Stimulated activated naive CD8-positive, alpha-beta T cell treated with anti-CD3 and anti-CD28 coated beads, Interleukin-15, amount 100 ng/mL, for 72 hours (primary cell): ENCODE measurements at regions not wholly inside any gene's neighbourhood (a gene's known extent, or its start where the extent isn't known, plus 50 kb on each side); places are given as distances from the start of the nearest gene placed in this dataset.
"Not testable (repeated sequence)": the region's sequence is repeated elsewhere in the genome, so short reads cannot be mapped to it uniquely, and the experiment has no call there.

Experiments
- ATAC-seq: fragments of 150-1000 bp; cut with Tn5 transposase; 2 replicates; pipeline ENCODE4 v1.10.0; 2021; ENCODE audit warnings: mild to moderate bottlenecking, moderate library complexity
- DNase-seq, 2 donors: peaks; one replicate each; pipeline ENCODE4 v3.0.0; 2021 to 2022
- H3K27ac Mint-ChIP-seq, 2 donors: one replicate each; pipeline ENCODE4 v1.8.0; 2022; ENCODE audit warnings: mild to moderate bottlenecking in 2 of 2, mixed read lengths in 2 of 2, moderate library complexity in 2 of 2
- H3K27me3 Mint-ChIP-seq: one replicate; pipeline ENCODE4 v1.8.0; 2022; ENCODE audit warnings: mixed read lengths
- H3K4me1 Mint-ChIP-seq: one replicate; pipeline ENCODE4 v1.8.0; 2022; ENCODE audit warnings: mild to moderate bottlenecking, mixed read lengths
- H3K4me3 Mint-ChIP-seq, 2 donors: one replicate each; pipeline ENCODE4 v1.8.0; 2022; ENCODE audit warnings: mild to moderate bottlenecking in 2 of 2, mixed read lengths in 2 of 2, moderate library complexity in 1 of 2
- H3K9me3 Mint-ChIP-seq, 2 donors: one replicate each; pipeline ENCODE4 v1.8.0; 2022; ENCODE audit warnings: mixed read lengths in 2 of 2

DNA sequence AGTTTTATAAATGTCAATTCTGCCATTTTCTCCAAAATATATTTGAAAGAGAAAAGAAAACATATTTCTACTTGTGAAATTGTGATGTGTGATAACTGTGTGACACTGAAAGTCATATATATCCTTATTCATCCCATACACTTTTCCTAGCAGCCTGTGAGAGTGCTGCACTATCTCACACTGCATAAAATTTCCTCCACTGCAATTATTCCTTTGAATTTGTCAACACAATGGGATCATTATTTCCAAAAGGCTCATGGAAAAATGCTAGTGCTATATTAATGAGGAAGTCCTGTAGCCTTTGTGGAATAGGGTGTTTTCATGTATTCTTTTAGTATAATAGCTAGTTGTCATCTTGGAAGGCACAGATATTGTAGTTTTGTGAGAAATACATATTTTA, 504.1 kb downstream of the RPL10L start:
- H3K27ac Mint-ChIP-seq, result no peak overlapping the region
- no peaks in the 10 kb centered on the region for H3K27me3 Mint-ChIP-seq
- DNase-seq (no peak), ATAC-seq (no peak)
- peaks cover 28 to 30% of the 10 kb centered on the region in 2 donors for H3K9me3 Mint-ChIP-seq
- no peaks in the 10 kb centered on the region for H3K4me1 Mint-ChIP-seq
- H3K4me3 Mint-ChIP-seq, result no peak overlapping the region

- H3K4me1 Mint-ChIP-seq, result no peaks in the 10 kb centered on the region
- H3K9me3 Mint-ChIP-seq, result peaks cover 28 to 30% of the 10 kb centered on the region in 2 donors
- no peak overlapping the region for H3K27ac Mint-ChIP-seq
- H3K27me3 Mint-ChIP-seq, result no peaks in the 10 kb centered on the region
- no peak for DNase-seq
- H3K4me3 Mint-ChIP-seq, result no peak overlapping the region
- ATAC-seq, result no peak
These were observed 504.6 kb downstream of the RPL10L start for GRCh38 chr14:46147024-46147423.

- DNase-seq, result no peak
These were observed 511.1 kb downstream of the RPL10L start for GRCh38 chr14:46140445-46140844.

DNA sequence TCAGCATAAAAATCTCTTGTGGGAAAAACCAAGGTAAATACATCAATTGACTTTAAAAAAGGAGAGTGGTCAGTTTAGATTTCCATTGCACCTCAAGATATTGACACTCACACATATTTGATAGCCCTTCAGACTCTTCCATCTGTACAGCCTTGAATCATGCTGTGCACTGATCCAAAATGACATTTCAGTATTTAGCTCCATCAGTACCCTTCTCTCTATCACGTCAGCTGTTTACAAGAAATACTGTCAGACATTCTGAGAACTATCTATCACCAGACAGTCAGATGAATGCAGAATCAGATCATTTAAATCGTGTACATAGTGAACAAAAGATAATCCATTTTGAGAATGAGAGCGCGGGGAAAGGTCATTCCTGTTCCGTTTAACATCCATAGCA, 511.9 kb downstream of the RPL10L start:
- ATAC-seq (no peak), DNase-seq (no peak)
- Mint-ChIP-seq H3K4me3 (no peak overlapping the region), H3K27ac (no peak overlapping the region), H3K9me3 (peaks cover 18 to 19% of the 10 kb centered on the region in 2 donors), H3K4me1 (no peaks in the 10 kb centered on the region), H3K27me3 (no peaks in the 10 kb centered on the region)

More at GRCh38 chr14:46140445-46140844, 511.1 kb downstream of the RPL10L start:
- Mint-ChIP-seq H3K27me3 (no peaks in the 10 kb centered on the region), H3K9me3 (peaks cover 11 to 19% of the 10 kb centered on the region in 2 donors), H3K4me1 (no peaks in the 10 kb centered on the region), H3K27ac (no peak overlapping the region), H3K4me3 (no peak overlapping the region)
- no peak for ATAC-seq

GRCh38 chr14:46137786-46138185, 513.8 kb downstream of the RPL10L start:
- H3K27ac Mint-ChIP-seq, result no peak overlapping the region
- H3K27me3 Mint-ChIP-seq, result no peaks in the 10 kb centered on the region
- ATAC-seq, result no peak
- DNase-seq, result no peak
- peaks cover 17 to 26% of the 10 kb centered on the region in 2 donors for H3K9me3 Mint-ChIP-seq
- no peak overlapping the region for H3K4me3 Mint-ChIP-seq
- no peaks in the 10 kb centered on the region for H3K4me1 Mint-ChIP-seq

DNA sequence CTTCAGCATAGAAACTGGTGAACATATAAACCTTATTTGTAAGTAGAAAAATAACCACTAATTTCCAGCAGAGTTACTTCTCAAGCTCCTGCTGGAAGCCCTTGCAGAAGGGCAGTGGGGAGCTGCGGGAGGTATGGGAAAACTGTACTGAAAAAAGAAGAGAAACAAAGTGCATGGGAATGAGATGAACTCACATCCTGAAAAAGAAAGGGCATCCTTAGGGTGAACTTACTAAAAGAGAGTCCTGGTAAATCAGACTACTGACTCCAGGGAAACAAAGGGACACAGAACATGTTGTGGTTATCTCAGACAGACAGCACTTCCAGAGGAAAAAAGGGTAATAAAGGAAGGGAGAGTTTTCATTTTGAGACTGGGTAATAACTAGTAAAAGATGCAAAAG, 515.1 kb downstream of the RPL10L start:
- ATAC-seq (no peak), DNase-seq (no peak)
- H3K9me3 Mint-ChIP-seq, result peaks cover 17 to 26% of the 10 kb centered on the region in 2 donors
- H3K27me3 Mint-ChIP-seq, result no peaks in the 10 kb centered on the region
- H3K4me1 Mint-ChIP-seq, result no peaks in the 10 kb centered on the region
- no peak overlapping the region for H3K27ac Mint-ChIP-seq
- H3K4me3 Mint-ChIP-seq, result no peak overlapping the region

GRCh38 chr14:46108228-46108627, 543.4 kb downstream of the RPL10L start:
- DNase-seq (no peak), ATAC-seq (no peak)
- Mint-ChIP-seq H3K27me3 (no peaks in the 10 kb centered on the region), H3K27ac (no peak overlapping the region), H3K9me3 (peaks cover 15 to 36% of the 10 kb centered on the region in 2 donors), H3K4me1 (no peaks in the 10 kb centered on the region), H3K4me3 (no peak overlapping the region)

DNA sequence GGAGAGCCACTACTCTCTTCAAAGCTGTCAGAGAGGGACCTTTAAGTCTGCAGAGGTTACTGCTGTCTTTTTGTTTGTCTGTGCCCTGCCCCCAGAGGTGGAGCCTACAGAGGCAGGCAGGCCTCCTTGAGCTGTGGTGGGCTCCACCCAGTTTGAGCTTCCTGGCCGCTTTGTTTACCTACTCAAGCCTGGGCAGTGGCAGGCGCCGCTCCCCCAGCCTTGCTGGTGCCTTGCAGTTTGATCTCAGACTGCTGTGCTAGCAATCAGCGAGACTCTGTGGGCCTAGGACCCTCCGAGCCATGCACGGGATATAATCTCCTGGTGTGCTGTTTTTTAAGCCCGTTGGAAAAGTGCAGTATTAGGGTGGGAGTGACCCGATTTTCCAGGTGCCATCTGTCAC, 550.7 kb downstream of the RPL10L start:
- H3K4me3 Mint-ChIP-seq, H3K27me3 Mint-ChIP-seq, H3K9me3 Mint-ChIP-seq, DNase-seq, ATAC-seq, H3K4me1 Mint-ChIP-seq, H3K27ac Mint-ChIP-seq: not testable (repeated sequence)

DNA sequence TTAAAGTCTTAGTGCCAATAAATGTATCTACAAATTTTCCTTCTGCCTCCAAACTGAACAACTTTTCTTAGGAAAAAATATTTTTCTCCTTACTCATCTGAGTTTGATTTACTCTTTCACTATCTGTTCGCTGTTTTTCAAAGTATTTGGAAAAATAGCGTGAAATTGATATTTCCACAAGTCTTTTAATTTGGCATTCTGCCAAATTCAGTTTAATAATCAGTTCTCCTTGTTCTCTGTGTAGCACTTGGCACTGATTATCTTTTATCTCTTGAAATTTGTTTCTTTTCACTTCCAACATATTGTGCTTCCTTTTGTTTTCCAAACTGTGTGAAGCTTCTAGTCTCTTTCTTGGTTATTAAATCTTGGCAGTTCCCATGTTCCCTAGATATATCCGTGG, 559.8 kb downstream of the RPL10L start:
- Mint-ChIP-seq H3K27me3 (no peaks in the 10 kb centered on the region), H3K4me3 (no peak overlapping the region), H3K27ac (no peak overlapping the region), H3K4me1 (no peaks in the 10 kb centered on the region), H3K9me3 (peaks cover 1 to 9% of the 10 kb centered on the region in 2 donors)
- DNase-seq (no peak), ATAC-seq (no peak)

DNA sequence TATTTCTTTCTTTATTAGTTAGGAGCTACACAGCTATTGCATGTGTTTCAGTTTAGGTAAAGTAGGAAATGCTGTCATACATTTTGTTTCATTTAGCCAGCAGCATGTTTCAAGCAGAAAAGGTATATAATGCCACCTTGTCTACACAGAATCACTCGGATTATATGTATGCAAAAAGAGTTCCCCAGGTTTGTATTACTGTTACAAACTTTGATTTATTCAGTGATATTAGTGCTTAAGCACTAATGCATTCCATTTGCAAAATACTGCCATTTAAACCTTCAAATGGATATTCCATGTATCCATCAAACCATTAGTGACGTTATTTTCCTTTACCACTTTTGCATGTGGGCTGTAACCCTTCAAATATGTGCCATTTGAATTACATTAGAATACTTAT, 564.0 kb downstream of the RPL10L start:
- no peak overlapping the region for H3K4me3 Mint-ChIP-seq

DNA sequence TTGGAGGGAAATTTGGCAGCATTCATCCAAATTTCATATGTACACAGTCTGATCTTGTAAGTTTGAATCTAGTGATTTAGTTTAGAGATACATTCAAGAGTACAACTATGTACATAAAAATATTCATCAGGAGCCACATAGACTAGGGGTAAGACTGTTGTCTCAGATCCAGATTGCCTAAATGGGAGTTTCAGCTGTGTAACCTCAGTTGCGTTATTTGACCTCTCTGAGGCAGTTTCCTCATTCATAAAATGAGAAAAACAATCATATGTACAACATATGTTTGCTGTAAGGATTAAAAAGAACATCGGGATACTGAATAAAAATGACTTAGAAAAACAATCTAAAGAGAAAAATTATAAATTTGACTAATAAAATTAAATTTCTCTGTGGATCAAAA, 577.5 kb downstream of the RPL10L start:
- no peaks in the 10 kb centered on the region for H3K27me3 Mint-ChIP-seq
- DNase-seq, result no peak
- H3K9me3 Mint-ChIP-seq, result peaks cover 0 to 7% of the 10 kb centered on the region in 2 donors

More for the DNA sequence above, 564.0 kb downstream of the RPL10L start:
- H3K4me1 Mint-ChIP-seq, result no peaks in the 10 kb centered on the region
- H3K27me3 Mint-ChIP-seq, result no peaks in the 10 kb centered on the region
- DNase-seq (no peak), ATAC-seq (no peak)
- H3K9me3 Mint-ChIP-seq, result peaks cover 6 to 11% of the 10 kb centered on the region in 2 donors
- H3K27ac Mint-ChIP-seq, result no peak overlapping the region

GRCh38 chr14:46063872-46064271, 587.7 kb downstream of the RPL10L start:
- Mint-ChIP-seq H3K27me3 (no peaks in the 10 kb centered on the region), H3K4me1 (no peaks in the 10 kb centered on the region), H3K4me3 (no peak overlapping the region), H3K9me3 (peaks cover 0 to 18% of the 10 kb centered on the region in 2 donors), H3K27ac (no peak overlapping the region)
- ATAC-seq (no peak), DNase-seq (no peak)

More for the DNA sequence above, 577.5 kb downstream of the RPL10L start:
- no peak for ATAC-seq
- Mint-ChIP-seq H3K4me1 (no peaks in the 10 kb centered on the region), H3K27ac (no peak overlapping the region), H3K4me3 (no peak overlapping the region)

- no peak overlapping the region for H3K4me3 Mint-ChIP-seq
- no peak overlapping the region for H3K27ac Mint-ChIP-seq
- peaks cover 0 to 18% of the 10 kb centered on the region in 2 donors for H3K9me3 Mint-ChIP-seq
- DNase-seq (no peak), ATAC-seq (no peak)
- no peaks in the 10 kb centered on the region for H3K4me1 Mint-ChIP-seq
- H3K27me3 Mint-ChIP-seq, result no peaks in the 10 kb centered on the region
These were observed 592.5 kb downstream of the RPL10L start for GRCh38 chr14:46058964-46059563.

GRCh38 chr14:46057799-46058198, 593.8 kb downstream of the RPL10L start:
- Mint-ChIP-seq H3K9me3 (peaks cover 0 to 12% of the 10 kb centered on the region in 2 donors), H3K4me3 (no peak overlapping the region), H3K4me1 (no peaks in the 10 kb centered on the region), H3K27me3 (no peaks in the 10 kb centered on the region), H3K27ac (no peak overlapping the region)
- ATAC-seq, result no peak
- DNase-seq, result no peak

DNA sequence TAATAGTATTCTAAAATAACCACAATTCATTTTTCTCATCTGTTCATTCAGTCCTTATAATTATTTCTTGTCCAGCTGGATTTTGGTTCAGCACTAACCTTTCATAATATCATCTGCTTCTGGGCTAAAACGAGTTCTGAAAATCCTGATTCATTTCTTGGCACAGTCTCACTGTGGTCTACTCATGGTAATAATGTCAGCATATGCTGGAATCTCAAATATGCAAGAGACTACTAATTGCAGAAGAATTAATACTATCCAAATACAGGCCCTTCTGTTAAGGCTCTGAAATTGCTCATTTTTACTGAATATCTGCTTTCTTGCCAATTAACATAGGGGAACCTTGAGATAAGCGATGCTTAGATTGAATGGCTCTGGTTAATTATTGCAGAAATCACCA, 597.1 kb downstream of the RPL10L start:
- no peaks in the 10 kb centered on the region for H3K27me3 Mint-ChIP-seq
- DNase-seq (no peak), ATAC-seq (no peak)
- peaks cover 7 to 8% of the 10 kb centered on the region in 2 donors for H3K9me3 Mint-ChIP-seq
- no peak overlapping the region for H3K27ac Mint-ChIP-seq
- no peak overlapping the region for H3K4me3 Mint-ChIP-seq
- H3K4me1 Mint-ChIP-seq, result no peaks in the 10 kb centered on the region

- Mint-ChIP-seq H3K4me3 (no peak overlapping the region), H3K4me1 (no peaks in the 10 kb centered on the region), H3K27ac (no peak overlapping the region), H3K9me3 (peaks cover 7 to 13% of the 10 kb centered on the region in 2 donors), H3K27me3 (no peaks in the 10 kb centered on the region)
- DNase-seq, result no peak
- no peak for ATAC-seq
These were observed 598.4 kb downstream of the RPL10L start for GRCh38 chr14:46053221-46053620.

GRCh38 chr14:46051796-46052195, 599.8 kb downstream of the RPL10L start:
- Mint-ChIP-seq H3K4me1 (no peaks in the 10 kb centered on the region), H3K9me3 (peaks cover 13 to 20% of the 10 kb centered on the region in 2 donors), H3K4me3 (no peak overlapping the region), H3K27ac (no peak overlapping the region), H3K27me3 (no peaks in the 10 kb centered on the region)
- ATAC-seq (no peak), DNase-seq (no peak)
